K562 (cell line): ENCODE measurements at regions not wholly inside any gene's neighbourhood (a gene's known extent, or its start where the extent isn't known, plus 50 kb on each side); places are given as distances from the start of the nearest gene placed in this dataset.

Experiments
- ETS2 ChIP-seq: IDR thresholded peaks from 2 replicates; pipeline ENCODE4 v1.6.1; 2016; ENCODE audit warnings: borderline replicate concordance, missing genetic modification characterization, mild to moderate bottlenecking, moderate library complexity, missing compliant biosample characterization; ENCODE audit not compliant: poor library complexity, severe bottlenecking
- MED1 ChIP-seq: sonication (generic); formaldehyde crosslinking; IDR thresholded peaks from 2 replicates; pipeline ENCODE4 v1.8.1; 2023; ENCODE audit warnings: missing genetic modification reagents, borderline replicate concordance
- NR3C1 ChIP-seq: sonication (generic); formaldehyde crosslinking; IDR thresholded peaks from 2 replicates; pipeline ENCODE4 v1.8.1; 2022; ENCODE audit warnings: missing genetic modification reagents
- POLR3A ChIP-seq: IDR thresholded peaks from 2 replicates; pipeline ENCODE4 v1.6.1; 2011; ENCODE audit warnings: borderline replicate concordance, mild to moderate bottlenecking, moderate library complexity; ENCODE audit not compliant: insufficient read length, insufficient read depth; ENCODE audit errors: extremely low read depth
- RBBP5 ChIP-seq: fragments of 200-600 bp; sonication (generic); IDR thresholded peaks from 2 replicates; pipeline ENCODE4 v1.6.1; 2012; ENCODE audit warnings: borderline replicate concordance, mild to moderate bottlenecking, low read length, control low read depth, inconsistent platforms; ENCODE audit not compliant: insufficient read depth, poor library complexity, severe bottlenecking
- SIN3A ChIP-seq, 2 experiments: fragments of 150-350 bp in 1 of 2; IDR thresholded peaks; 2 replicates each; pipeline ENCODE4 v1.6.1; 2011 to 2016; ENCODE audit warnings: borderline replicate concordance in 2 of 2, low read depth in 2 of 2, low read length in 2 of 2, mild to moderate bottlenecking in 2 of 2, moderate library complexity in 2 of 2; ENCODE audit not compliant: control insufficient read depth in 1 of 2
- TARDBP ChIP-seq: fragments of 450-650 bp; IDR thresholded peaks from 2 replicates; pipeline ENCODE4 v1.6.1; 2016
- U2AF1 ChIP-seq: fragments of 200-400 bp; formaldehyde crosslinking; optimal IDR thresholded peaks from 2 replicates; pipeline ENCODE3; 2017; ENCODE audit warnings: mild to moderate bottlenecking, low read depth, low read length, moderate library complexity
- ZNF133 ChIP-seq: fragments of 250-450 bp; sonication (Bioruptor Pico); IDR thresholded peaks from 2 replicates; pipeline ENCODE4 v1.4.0; 2020; ENCODE audit warnings: mild to moderate bottlenecking
- ZNF274 ChIP-seq: IDR thresholded peaks from 2 replicates; pipeline ENCODE4 v1.6.1; 2011; ENCODE audit warnings: low read depth, mild to moderate bottlenecking, low read length, moderate library complexity, borderline replicate concordance
- TF ChIP-seq, protein P1 (sequence below), 3 experiments: IDR thresholded peaks in 2 of 3; conservative IDR thresholded peaks in 1 of 3; 2 replicates each; pipeline ENCODE4 v1.5.1; 2011 to 2012; ENCODE audit warnings: low read length in 3 of 3, mild to moderate bottlenecking in 3 of 3, control low read depth in 2 of 3, improper control_type of control experiment in 1 of 3, inconsistent platforms in 1 of 3, low read depth in 1 of 3, mixed read lengths in 1 of 3, moderate library complexity in 1 of 3; ENCODE audit not compliant: insufficient read depth in 2 of 3

GRCh38 chr1:166271151-166271538 is 104.3 kb upstream of the FAM78B start:
- TF ChIP-seq, protein P1, sequence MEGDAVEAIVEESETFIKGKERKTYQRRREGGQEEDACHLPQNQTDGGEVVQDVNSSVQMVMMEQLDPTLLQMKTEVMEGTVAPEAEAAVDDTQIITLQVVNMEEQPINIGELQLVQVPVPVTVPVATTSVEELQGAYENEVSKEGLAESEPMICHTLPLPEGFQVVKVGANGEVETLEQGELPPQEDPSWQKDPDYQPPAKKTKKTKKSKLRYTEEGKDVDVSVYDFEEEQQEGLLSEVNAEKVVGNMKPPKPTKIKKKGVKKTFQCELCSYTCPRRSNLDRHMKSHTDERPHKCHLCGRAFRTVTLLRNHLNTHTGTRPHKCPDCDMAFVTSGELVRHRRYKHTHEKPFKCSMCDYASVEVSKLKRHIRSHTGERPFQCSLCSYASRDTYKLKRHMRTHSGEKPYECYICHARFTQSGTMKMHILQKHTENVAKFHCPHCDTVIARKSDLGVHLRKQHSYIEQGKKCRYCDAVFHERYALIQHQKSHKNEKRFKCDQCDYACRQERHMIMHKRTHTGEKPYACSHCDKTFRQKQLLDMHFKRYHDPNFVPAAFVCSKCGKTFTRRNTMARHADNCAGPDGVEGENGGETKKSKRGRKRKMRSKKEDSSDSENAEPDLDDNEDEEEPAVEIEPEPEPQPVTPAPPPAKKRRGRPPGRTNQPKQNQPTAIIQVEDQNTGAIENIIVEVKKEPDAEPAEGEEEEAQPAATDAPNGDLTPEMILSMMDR (IDR thresholded peaks at IDR 0.05 in 2 of 3, conservative IDR thresholded peaks at IDR 0.05 in 1 of 3; ENCODE audit: insufficient read depth in 2 of 3, low read depth in 1 of 3, low read length in 3 of 3): no peak
- no peak for TF ChIP-seq U2AF1
- TF ChIP-seq RBBP5: no peak
- no peak for TF ChIP-seq MED1
- TF ChIP-seq ZNF274: no peak
- TF ChIP-seq ETS2 (tag): no peak
- no peak for TF ChIP-seq ZNF133
- TF ChIP-seq POLR3A: no peak
- TF ChIP-seq SIN3A (IDR thresholded peaks at IDR 0.05; ENCODE audit: borderline replicate concordance in 2 of 2, control insufficient read depth in 1 of 2, low read depth in 2 of 2, low read length in 2 of 2): no peak
- no peak for TF ChIP-seq TARDBP
- TF ChIP-seq NR3C1 (CRISPR knock-in tag): no peak
